ENCODE measurements at regions not wholly inside any gene's neighbourhood (a gene's known extent, or its start where the extent isn't known, plus 50 kb on each side); places are given as distances from the start of the nearest gene placed in this dataset.

GRCh38 chr6:23034926-23035325 is 465.6 kb downstream of the HDGFL1 start:
- H3K4me3 Mint-ChIP-seq, result no peak overlapping the region
- DNase-seq (ENCODE audit: low spot score) (no peak), ATAC-seq (no peak)
- H3K4me1 Mint-ChIP-seq, result no peaks in the 10 kb centered on the region
- H3K9me3 Mint-ChIP-seq, result peaks cover 6% of the 10 kb centered on the region
- H3K27me3 Mint-ChIP-seq (ENCODE audit: low read depth), result no peaks in the 10 kb centered on the region
- H3K27ac Mint-ChIP-seq, result no peak overlapping the region
- H3K36me3 Mint-ChIP-seq, result no peaks in the 10 kb centered on the region
- ChIA-PET CTCF (no interaction called here), POLR2A (no interaction called here)
- no peak for TF ChIP-seq ESRRA (CRISPR knock-in tag; IDR thresholded peaks at IDR 0.05; ENCODE audit: borderline replicate concordance)
- TF ChIP-seq USF2 (CRISPR knock-in tag; IDR thresholded peaks at IDR 0.05), result no peak
- TF ChIP-seq USF1 (CRISPR knock-in tag; IDR thresholded peaks at IDR 0.05), result no peak
- TF ChIP-seq AR (CRISPR knock-in tag; IDR thresholded peaks at IDR 0.05), result no peak
- no peak for TF ChIP-seq ARID4B (CRISPR knock-in tag; IDR thresholded peaks at IDR 0.05; ENCODE audit: borderline replicate concordance)
- TF ChIP-seq ZNF423 (CRISPR knock-in tag; IDR thresholded peaks at IDR 0.05), result no peak
- no peak for TF ChIP-seq ZNF281 (CRISPR knock-in tag; IDR thresholded peaks at IDR 0.05)
- no peak for TF ChIP-seq SOX15 (CRISPR knock-in tag; IDR thresholded peaks at IDR 0.05)
- TF ChIP-seq ZNF532 (CRISPR knock-in tag; IDR thresholded peaks at IDR 0.05; ENCODE audit: borderline replicate concordance), result no peak
- TF ChIP-seq NR1H2 (CRISPR knock-in tag; IDR thresholded peaks at IDR 0.05), result no peak
- no peak for TF ChIP-seq SMAD3 (CRISPR knock-in tag; IDR thresholded peaks at IDR 0.05; ENCODE audit: borderline replicate concordance)
- TF ChIP-seq AFF4 (CRISPR knock-in tag; IDR thresholded peaks at IDR 0.05; ENCODE audit: borderline replicate concordance), result no peak
- TF ChIP-seq EMX1 (CRISPR knock-in tag; IDR thresholded peaks at IDR 0.05), result no peak
- TF ChIP-seq PRRX2 (CRISPR knock-in tag; IDR thresholded peaks at IDR 0.05), result no peak
- no peak for TF ChIP-seq ATF1 (CRISPR knock-in tag; IDR thresholded peaks at IDR 0.05)
- TF ChIP-seq RORB (CRISPR knock-in tag; IDR thresholded peaks at IDR 0.05), result no peak
